H9 (cell line): ENCODE measurements at regions not wholly inside any gene's neighbourhood (a gene's known extent, or its start where the extent isn't known, plus 50 kb on each side); places are given as distances from the start of the nearest gene placed in this dataset.

Experiments
- DNase-seq: peaks from one replicate; pipeline ENCODE4 v3.0.0-alpha.2; 2017
- H2AFZ ChIP-seq: one replicate; pipeline ENCODE4 v1.6.1; 2013; ENCODE audit warnings: mild to moderate bottlenecking, low read length, control low read depth, moderate library complexity
- H2AK5ac ChIP-seq: 2 replicates; pipeline ENCODE4 v1.6.1; 2013; ENCODE audit warnings: low read length, control low read depth, mixed read lengths; ENCODE audit not compliant: insufficient read length
- H2BK120ac ChIP-seq: one replicate; pipeline ENCODE4 v1.6.1; 2013; ENCODE audit warnings: low read depth, mild to moderate bottlenecking, low read length, control low read depth, inconsistent platforms; ENCODE audit not compliant: poor library complexity, severe bottlenecking
- H2BK12ac ChIP-seq: 2 replicates; pipeline ENCODE4 v1.6.1; 2013; ENCODE audit warnings: low read length, control low read depth, mixed read lengths, low read depth; ENCODE audit not compliant: insufficient read length
- H2BK15ac ChIP-seq: 2 replicates; pipeline ENCODE4 v1.6.1; 2013; ENCODE audit warnings: low read depth, low read length, control low read depth
- H2BK20ac ChIP-seq: one replicate; pipeline ENCODE4 v1.6.1; 2013; ENCODE audit warnings: low read depth, mild to moderate bottlenecking, low read length, control low read depth, inconsistent platforms; ENCODE audit not compliant: poor library complexity, severe bottlenecking
- H2BK5ac ChIP-seq: 2 replicates; pipeline ENCODE4 v1.6.1; 2013; ENCODE audit warnings: low read length, control low read depth, mixed read lengths; ENCODE audit not compliant: insufficient read length
- H3K14ac ChIP-seq: 2 replicates; pipeline ENCODE4 v1.6.1; 2013; ENCODE audit warnings: low read length, control low read depth; ENCODE audit not compliant: insufficient read depth
- H3K18ac ChIP-seq: 2 replicates; pipeline ENCODE4 v1.6.1; 2013; ENCODE audit warnings: low read depth, mild to moderate bottlenecking, mixed read lengths, low read length, control low read depth; ENCODE audit not compliant: insufficient read length
- H3K23ac ChIP-seq: 2 replicates; pipeline ENCODE4 v1.6.1; 2013; ENCODE audit warnings: low read length, control low read depth, mixed read lengths, low read depth; ENCODE audit not compliant: insufficient read length
- H3K23me2 ChIP-seq: 2 replicates; pipeline ENCODE4 v1.6.1; 2013; ENCODE audit warnings: low read depth, mild to moderate bottlenecking, mixed read lengths, low read length, control low read depth; ENCODE audit not compliant: insufficient read length, poor library complexity, severe bottlenecking
- H3K27ac ChIP-seq: 2 replicates; pipeline ENCODE4 v1.5.1; 2013; ENCODE audit warnings: low read length, control low read depth, mixed read lengths, low read depth; ENCODE audit not compliant: insufficient read length
- H3K27me3 ChIP-seq: 2 replicates; pipeline ENCODE4 v1.6.1; 2013; ENCODE audit warnings: low read length, control low read depth, inconsistent platforms; ENCODE audit not compliant: insufficient read depth
- H3K4ac ChIP-seq: 2 replicates; pipeline ENCODE4 v1.6.1; 2013; ENCODE audit warnings: low read depth, mild to moderate bottlenecking, control low read depth, inconsistent platforms, low read length, moderate library complexity
- H3K4me1 ChIP-seq: 2 replicates; pipeline ENCODE4 v1.6.1; 2013; ENCODE audit warnings: low read length, control low read depth, inconsistent platforms; ENCODE audit not compliant: insufficient read depth
- H3K4me2 ChIP-seq: 2 replicates; pipeline ENCODE4 v1.6.1; 2013; ENCODE audit warnings: low read length, control low read depth, mixed read lengths; ENCODE audit not compliant: insufficient read length, insufficient read depth
- H3K56ac ChIP-seq: 2 replicates; pipeline ENCODE4 v1.6.1; 2013; ENCODE audit warnings: low read depth, mild to moderate bottlenecking, mixed read lengths, low read length, control low read depth; ENCODE audit not compliant: insufficient read length
- H3K79me1 ChIP-seq: 2 replicates; pipeline ENCODE4 v1.6.1; 2013; ENCODE audit warnings: low read depth, mild to moderate bottlenecking, moderate library complexity, low read length, control low read depth, inconsistent platforms; ENCODE audit not compliant: insufficient read depth, poor library complexity, severe bottlenecking
- H3K79me2 ChIP-seq: 2 replicates; pipeline ENCODE4 v1.6.1; 2013; ENCODE audit warnings: low read length, control low read depth, inconsistent platforms; ENCODE audit not compliant: insufficient read depth
- H3K9ac ChIP-seq: 2 replicates; pipeline ENCODE4 v1.6.1; 2013; ENCODE audit warnings: low read length, control low read depth, mixed read lengths; ENCODE audit not compliant: insufficient read length; ENCODE audit errors: extremely low read depth
- H3K9me3 ChIP-seq: one replicate; pipeline ENCODE4 v1.6.1; 2013; ENCODE audit warnings: low read depth, low read length, inconsistent platforms; ENCODE audit not compliant: control insufficient read depth
- H3T11ph ChIP-seq: one replicate; pipeline ENCODE4 v1.6.1; 2013; ENCODE audit warnings: mild to moderate bottlenecking, low read length, control low read depth, inconsistent platforms
- H4K20me1 ChIP-seq: one replicate; pipeline ENCODE4 v1.6.1; 2013; ENCODE audit not compliant: control insufficient read depth, insufficient read length, insufficient read depth
- H4K5ac ChIP-seq: 2 replicates; pipeline ENCODE4 v1.6.1; 2013; ENCODE audit warnings: low read depth, mild to moderate bottlenecking, mixed read lengths, low read length, control low read depth; ENCODE audit not compliant: insufficient read length
- H4K8ac ChIP-seq: replicated peaks from 2 replicates; pipeline ENCODE4 v1.6.1; 2013; ENCODE audit warnings: low read length, control low read depth, mixed read lengths, low read depth; ENCODE audit not compliant: insufficient read length
- H4K91ac ChIP-seq: 2 replicates; pipeline ENCODE4 v1.6.1; 2013; ENCODE audit warnings: low read depth, mild to moderate bottlenecking, moderate library complexity, mixed read lengths, low read length, control low read depth; ENCODE audit not compliant: insufficient read length
- H3K27ac Mint-ChIP-seq, 3 experiments: 2 replicates in 2 of 3; 3 replicates in 1 of 3; pipeline ENCODE4 v1.8.0; 2020 to 2021; ENCODE audit warnings: mixed read lengths in 3 of 3, mild to moderate bottlenecking in 1 of 3, moderate library complexity in 1 of 3
- H3K27me3 Mint-ChIP-seq: 2 replicates; pipeline ENCODE4 v1.8.0; 2021; ENCODE audit warnings: low read depth, mild to moderate bottlenecking, moderate library complexity, mixed read lengths
- H3K36me3 Mint-ChIP-seq, 3 experiments: 2 replicates in 2 of 3; 3 replicates in 1 of 3; pipeline ENCODE4 v1.8.0; 2020 to 2021; ENCODE audit warnings: low read depth in 3 of 3, mixed read lengths in 3 of 3; ENCODE audit not compliant: insufficient read depth in 1 of 3
- H3K4me1 Mint-ChIP-seq, 2 experiments: 2 replicates each; pipeline ENCODE4 v1.8.0; 2020; ENCODE audit warnings: mixed read lengths in 2 of 2
- H3K4me3 Mint-ChIP-seq, 2 experiments: 2 replicates in 1 of 2; 3 replicates in 1 of 2; pipeline ENCODE4 v1.8.0; 2020 to 2021; ENCODE audit warnings: mild to moderate bottlenecking in 2 of 2, mixed read lengths in 2 of 2, moderate library complexity in 1 of 2
- H3K9me3 Mint-ChIP-seq, 2 experiments: 2 replicates in 1 of 2; 3 replicates in 1 of 2; pipeline ENCODE4 v1.8.0; 2020; ENCODE audit warnings: mild to moderate bottlenecking in 2 of 2, mixed read lengths in 2 of 2, moderate library complexity in 1 of 2
- CTCF ChIP-seq: fragments of 200-600 bp; sonication (generic); conservative IDR thresholded peaks from 3 replicates; pipeline ENCODE4 v1.8.0; 2021; ENCODE audit warnings: antibody characterized with exemption, mild to moderate bottlenecking

- no peaks in the 10 kb centered on the region for H4K20me1 ChIP-seq
- no peak for DNase-seq
- no peaks in the 10 kb centered on the region for H3K9me3 ChIP-seq
- no peak overlapping the region for H3K14ac ChIP-seq
- H3K9ac ChIP-seq: no peak overlapping the region
- Mint-ChIP-seq H3K27ac (no peak overlapping the region), H3K9me3 (no peaks in the 10 kb centered on the region; a peak in 1 of 5 replicates), H3K4me1 (peaks cover 4 to 5% of the 10 kb centered on the region in 2 experiments), H3K27me3 (peaks cover 49% of the 10 kb centered on the region), H3K4me3 (no peak overlapping the region), H3K36me3 (no peaks in the 10 kb centered on the region)
- no peak overlapping the region for H2BK120ac ChIP-seq
- H3K27me3 ChIP-seq: no peaks in the 10 kb centered on the region
- no peaks in the 10 kb centered on the region for H3K4me1 ChIP-seq
- H2BK5ac ChIP-seq: no peak overlapping the region
- H4K8ac ChIP-seq: no peak overlapping the region
- no peak overlapping the region for H2AFZ ChIP-seq
- H3K56ac ChIP-seq: no peak overlapping the region
- no peak overlapping the region for H2AK5ac ChIP-seq
- no peak overlapping the region for H2BK12ac ChIP-seq
- H3K23me2 ChIP-seq: no peaks in the 10 kb centered on the region
- H4K5ac ChIP-seq: no peak overlapping the region
- H3K4ac ChIP-seq: no peak overlapping the region
- H3K27ac ChIP-seq: no peak overlapping the region
- H3K79me2 ChIP-seq: no peaks in the 10 kb centered on the region
- H3K18ac ChIP-seq: no peak overlapping the region
- no peak overlapping the region for H3K23ac ChIP-seq
- H3K4me2 ChIP-seq: no peak overlapping the region
- no peak overlapping the region for H4K91ac ChIP-seq
- H3T11ph ChIP-seq: no peak overlapping the region
- H2BK20ac ChIP-seq: no peak overlapping the region
- no peaks in the 10 kb centered on the region for H3K79me1 ChIP-seq
- H2BK15ac ChIP-seq: no peak overlapping the region
- no peak for TF ChIP-seq CTCF
Measured at GRCh38 chr7:25574828-25575227, 346.5 kb upstream of the NPVF start.
